IMR-90 (cell line): ENCODE measurements at regions not wholly inside any gene's neighbourhood (a gene's known extent, or its start where the extent isn't known, plus 50 kb on each side); places are given as distances from the start of the nearest gene placed in this dataset.

ENCODE experiments used
- CEBPB ChIP-seq: IDR thresholded peaks from 2 replicates; pipeline ENCODE4 v1.6.1; 2012; ENCODE audit warnings: low read depth, low read length, improper control_type of control experiment
- NFE2L2 ChIP-seq: fragments of 150-350 bp; IDR thresholded peaks from 2 replicates; pipeline ENCODE4 v1.6.1; 2016; ENCODE audit warnings: low read depth, mild to moderate bottlenecking, low read length
- POLR2A ChIP-seq: IDR thresholded peaks from 2 replicates; pipeline ENCODE4 v1.6.1; 2012; ENCODE audit warnings: mild to moderate bottlenecking, low read depth, low read length
- TF ChIP-seq, protein P1 (sequence below): conservative IDR thresholded peaks from 2 replicates; pipeline ENCODE4 v1.5.1; 2012; ENCODE audit warnings: mild to moderate bottlenecking, low read depth, low read length, improper control_type of control experiment

DNA sequence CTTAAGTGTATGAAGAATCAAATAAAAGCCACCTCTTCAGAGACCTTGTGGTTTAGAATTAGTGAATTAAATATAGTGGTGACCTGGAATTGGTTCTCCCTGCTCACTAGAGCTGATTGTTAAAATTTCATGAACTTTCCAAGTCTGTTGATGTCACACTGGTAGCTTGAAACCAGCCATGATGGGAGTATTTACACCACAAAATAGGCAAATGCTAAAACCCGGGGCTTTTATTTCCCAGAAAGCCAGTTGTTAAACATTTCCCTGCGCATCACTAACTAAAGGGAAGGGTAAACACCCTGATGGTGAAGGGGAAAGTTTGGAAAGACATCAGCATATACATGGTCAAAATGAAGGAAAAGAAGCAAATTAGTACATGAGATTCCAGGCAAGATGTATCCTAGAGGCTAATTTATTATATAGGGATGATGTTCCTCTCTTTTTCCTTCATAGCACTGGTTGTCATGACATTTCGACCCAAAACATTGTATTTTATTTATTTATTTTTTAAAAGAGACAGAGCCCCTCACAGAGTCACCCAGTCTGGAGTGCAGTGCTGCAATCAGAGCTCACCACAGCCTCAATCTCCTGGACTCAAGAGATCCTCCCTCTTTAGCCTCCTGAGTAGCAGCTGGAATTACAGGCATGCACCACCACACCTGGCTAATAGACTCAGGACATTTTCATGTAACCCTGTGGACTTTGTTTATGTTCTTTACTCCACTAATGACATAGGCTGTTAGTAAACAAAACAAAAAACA is 123.2 kb downstream of the RIN2 start:
- TF ChIP-seq, protein P1, sequence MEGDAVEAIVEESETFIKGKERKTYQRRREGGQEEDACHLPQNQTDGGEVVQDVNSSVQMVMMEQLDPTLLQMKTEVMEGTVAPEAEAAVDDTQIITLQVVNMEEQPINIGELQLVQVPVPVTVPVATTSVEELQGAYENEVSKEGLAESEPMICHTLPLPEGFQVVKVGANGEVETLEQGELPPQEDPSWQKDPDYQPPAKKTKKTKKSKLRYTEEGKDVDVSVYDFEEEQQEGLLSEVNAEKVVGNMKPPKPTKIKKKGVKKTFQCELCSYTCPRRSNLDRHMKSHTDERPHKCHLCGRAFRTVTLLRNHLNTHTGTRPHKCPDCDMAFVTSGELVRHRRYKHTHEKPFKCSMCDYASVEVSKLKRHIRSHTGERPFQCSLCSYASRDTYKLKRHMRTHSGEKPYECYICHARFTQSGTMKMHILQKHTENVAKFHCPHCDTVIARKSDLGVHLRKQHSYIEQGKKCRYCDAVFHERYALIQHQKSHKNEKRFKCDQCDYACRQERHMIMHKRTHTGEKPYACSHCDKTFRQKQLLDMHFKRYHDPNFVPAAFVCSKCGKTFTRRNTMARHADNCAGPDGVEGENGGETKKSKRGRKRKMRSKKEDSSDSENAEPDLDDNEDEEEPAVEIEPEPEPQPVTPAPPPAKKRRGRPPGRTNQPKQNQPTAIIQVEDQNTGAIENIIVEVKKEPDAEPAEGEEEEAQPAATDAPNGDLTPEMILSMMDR: no peak
- no peak for TF ChIP-seq CEBPB
- TF ChIP-seq POLR2A: no peak; the same call in 1 of the 2 replicates
- TF ChIP-seq NFE2L2: no peak
